NOMO-1 treated with DMSO at 0.1 percent for 48 hours (cell line): ENCODE measurements at regions not wholly inside any gene's neighbourhood (a gene's known extent, or its start where the extent isn't known, plus 50 kb on each side); places are given as distances from the start of the nearest gene placed in this dataset.
A peak's percentile ranks its signal among the peaks of the same experiment; 100 is the strongest.
"Not testable (repeated sequence)": the region's sequence is repeated elsewhere in the genome, so short reads cannot be mapped to it uniquely, and the experiment has no call there.

Experiments used
- DNase-seq: peaks from one replicate; lab custom pipeline; 2025; ENCODE audit not compliant: unreplicated experiment; lab: John Stamatoyannopoulos, UW

- no peak for DNase-seq
These were observed 211.7 kb downstream of the LRRC70 start for GRCh38 chr5:62790348-62790747.

- DNase-seq: no peak
These were observed 207.5 kb downstream of the LRRC70 start for GRCh38 chr5:62786099-62786498.

GRCh38 chr5:62785588-62785987 lies 207.0 kb downstream of the LRRC70 start:
- no peak for DNase-seq

GRCh38 chr5:62783374-62784057 lies 204.9 kb downstream of the LRRC70 start:
- DNase-seq: no peak

- DNase-seq: no peak
These were observed 202.3 kb downstream of the LRRC70 start for GRCh38 chr5:62780888-62781287.

GRCh38 chr5:62780230-62780629 lies 201.6 kb downstream of the LRRC70 start:
- no peak for DNase-seq

GRCh38 chr5:62779010-62779422 lies 200.4 kb downstream of the LRRC70 start:
- DNase-seq: peak; percentile 45

GRCh38 chr5:62778316-62779009 lies 199.8 kb downstream of the LRRC70 start:
- DNase-seq: peak; percentile 84

GRCh38 chr5:62777081-62777480 lies 198.5 kb downstream of the LRRC70 start:
- DNase-seq: not testable (repeated sequence)

GRCh38 chr5:62776592-62776991 lies 198.0 kb downstream of the LRRC70 start:
- DNase-seq: not testable (repeated sequence)

GRCh38 chr5:62773460-62773859 lies 194.8 kb downstream of the LRRC70 start:
- no peak for DNase-seq

GRCh38 chr5:62771341-62771740 lies 192.7 kb downstream of the LRRC70 start:
- DNase-seq: no peak

- no peak for DNase-seq
These were observed 189.0 kb downstream of the LRRC70 start for GRCh38 chr5:62767650-62768049.

- no peak for DNase-seq
These were observed 188.5 kb downstream of the LRRC70 start for GRCh38 chr5:62767077-62767476.

- DNase-seq: no peak
These were observed 183.9 kb downstream of the LRRC70 start for GRCh38 chr5:62762503-62762902.

- not testable (repeated sequence) for DNase-seq
These were observed 179.1 kb downstream of the LRRC70 start for GRCh38 chr5:62757686-62758085.

GRCh38 chr5:62752998-62753367 lies 174.4 kb downstream of the LRRC70 start:
- DNase-seq: not testable (repeated sequence)

- DNase-seq: not testable (repeated sequence)
These were observed 173.7 kb downstream of the LRRC70 start for GRCh38 chr5:62752056-62752997.

- DNase-seq: no peak
These were observed 163.6 kb downstream of the LRRC70 start for GRCh38 chr5:62742207-62742606.

GRCh38 chr5:62741761-62742160 lies 163.1 kb downstream of the LRRC70 start:
- DNase-seq: no peak

GRCh38 chr5:62737766-62738165 lies 159.1 kb downstream of the LRRC70 start:
- peak; percentile 77 for DNase-seq
